ENCODE measurements at regions not wholly inside any gene's neighbourhood (a gene's known extent, or its start where the extent isn't known, plus 50 kb on each side); places are given as distances from the start of the nearest gene placed in this dataset.
"Not testable (repeated sequence)": the region's sequence is repeated elsewhere in the genome, so short reads cannot be mapped to it uniquely, and the experiment has no call there.

GRCh38 chr6:51147756-51148155 lies 329.1 kb downstream of the TFAP2B start:
- CTCF ChIA-PET, result no interaction called here

GRCh38 chr6:51152594-51152993 lies 333.9 kb downstream of the TFAP2B start:
- intact Hi-C loops (cut with micrococcal nuclease), result no loop called here
- CTCF ChIA-PET, result no interaction called here
- Mint-ChIP-seq H3K36me3 (ENCODE audit: insufficient read depth, unreplicated experiment) (no peaks in the 10 kb centered on the region), H3K4me1 (ENCODE audit: insufficient read depth, unreplicated experiment) (no peaks in the 10 kb centered on the region), H3K27ac (ENCODE audit: low read depth, unreplicated experiment) (no peak overlapping the region), H3K9me3 (ENCODE audit: unreplicated experiment) (no peaks in the 10 kb centered on the region), H3K27me3 (ENCODE audit: insufficient read depth, unreplicated experiment) (no peaks in the 10 kb centered on the region), H3K4me3 (ENCODE audit: unreplicated experiment) (no peak overlapping the region)
- POLR2A ChIA-PET, result no interaction called here
- TF ChIP-seq CTCF (IDR thresholded peaks at IDR 0.05; ENCODE audit: unreplicated experiment), result no peak
- DNase-seq (ENCODE audit: unreplicated experiment), result no peak
- BruUV-seq (replicated peaks), result no TSS peak

More at GRCh38 chr6:51147756-51148155, 329.1 kb downstream of the TFAP2B start:
- Mint-ChIP-seq H3K27ac (ENCODE audit: low read depth, unreplicated experiment) (no peak overlapping the region), H3K27me3 (ENCODE audit: insufficient read depth, unreplicated experiment) (no peaks in the 10 kb centered on the region), H3K9me3 (ENCODE audit: unreplicated experiment) (no peaks in the 10 kb centered on the region), H3K36me3 (ENCODE audit: insufficient read depth, unreplicated experiment) (no peaks in the 10 kb centered on the region), H3K4me3 (ENCODE audit: unreplicated experiment) (no peak overlapping the region), H3K4me1 (ENCODE audit: insufficient read depth, unreplicated experiment) (no peaks in the 10 kb centered on the region)
- peak; percentile 3 for DNase-seq (ENCODE audit: unreplicated experiment)
- TF ChIP-seq CTCF (IDR thresholded peaks at IDR 0.05; ENCODE audit: unreplicated experiment), result no peak
- BruUV-seq (replicated peaks), result no TSS peak
- POLR2A ChIA-PET, result interaction anchor here (0.7 kb wide), 1 partner anchor 48 kb away, joined by 3 read pairs; no protein-coding TSS in a partner anchor
- intact Hi-C loops (cut with micrococcal nuclease), result no loop called here

GRCh38 chr6:51153109-51153508 lies 334.4 kb downstream of the TFAP2B start:
- Mint-ChIP-seq H3K36me3 (ENCODE audit: insufficient read depth, unreplicated experiment) (no peaks in the 10 kb centered on the region), H3K9me3 (ENCODE audit: unreplicated experiment) (no peaks in the 10 kb centered on the region), H3K4me3 (ENCODE audit: unreplicated experiment) (no peak overlapping the region), H3K4me1 (ENCODE audit: insufficient read depth, unreplicated experiment) (no peaks in the 10 kb centered on the region), H3K27ac (ENCODE audit: low read depth, unreplicated experiment) (no peak overlapping the region), H3K27me3 (ENCODE audit: insufficient read depth, unreplicated experiment) (no peaks in the 10 kb centered on the region)
- no TSS peak for BruUV-seq (replicated peaks)
- ChIA-PET CTCF (interaction anchor here (0.7 to 1.2 kb wide), 2 partner anchors 8 to 14 kb away, joined by 3 read pairs; no protein-coding TSS in a partner anchor), POLR2A (no interaction called here)
- TF ChIP-seq CTCF (IDR thresholded peaks at IDR 0.05; ENCODE audit: unreplicated experiment), result no peak
- no peak for DNase-seq (ENCODE audit: unreplicated experiment)
- intact Hi-C loops (cut with micrococcal nuclease), result no loop called here

- H3K36me3 Mint-ChIP-seq (ENCODE audit: insufficient read depth, unreplicated experiment); H3K9me3 Mint-ChIP-seq (ENCODE audit: unreplicated experiment); H3K4me1 Mint-ChIP-seq (ENCODE audit: insufficient read depth, unreplicated experiment); DNase-seq (ENCODE audit: unreplicated experiment); H3K27me3 Mint-ChIP-seq (ENCODE audit: insufficient read depth, unreplicated experiment); BruUV-seq (replicated peaks); H3K4me3 Mint-ChIP-seq (ENCODE audit: unreplicated experiment); CTCF ChIA-PET; POLR2A ChIA-PET; intact Hi-C loops (cut with micrococcal nuclease); H3K27ac Mint-ChIP-seq (ENCODE audit: low read depth, unreplicated experiment): not testable (repeated sequence)
Measured at GRCh38 chr6:51154925-51155324, 336.3 kb downstream of the TFAP2B start.

- H3K27me3 Mint-ChIP-seq (ENCODE audit: insufficient read depth, unreplicated experiment); H3K27ac Mint-ChIP-seq (ENCODE audit: low read depth, unreplicated experiment); BruUV-seq (replicated peaks); DNase-seq (ENCODE audit: unreplicated experiment); H3K9me3 Mint-ChIP-seq (ENCODE audit: unreplicated experiment); H3K4me3 Mint-ChIP-seq (ENCODE audit: unreplicated experiment); intact Hi-C loops (cut with micrococcal nuclease); H3K36me3 Mint-ChIP-seq (ENCODE audit: insufficient read depth, unreplicated experiment); H3K4me1 Mint-ChIP-seq (ENCODE audit: insufficient read depth, unreplicated experiment): not testable (repeated sequence)
- ChIA-PET CTCF (interaction anchor here (0.5 kb wide), 1 partner anchor 109 kb away, joined by 3 read pairs; no protein-coding TSS in a partner anchor), POLR2A (interaction anchor here (1.2 kb wide), 1 partner anchor 14 kb away, joined by 7 read pairs; no protein-coding TSS in a partner anchor)
Measured at GRCh38 chr6:51159260-51159659, 340.6 kb downstream of the TFAP2B start.

Measured in MCF 10A (cell line).